C1 segment of cervical spinal cord (tissue), 14 donors: ENCODE measurements at regions not wholly inside any gene's neighbourhood (a gene's known extent, or its start where the extent isn't known, plus 50 kb on each side); places are given as distances from the start of the nearest gene placed in this dataset.

Source experiments
- DNase-seq, 14 donors: peaks; one replicate each; lab custom pipeline; 2025; lab: John Stamatoyannopoulos, UW

DNA sequence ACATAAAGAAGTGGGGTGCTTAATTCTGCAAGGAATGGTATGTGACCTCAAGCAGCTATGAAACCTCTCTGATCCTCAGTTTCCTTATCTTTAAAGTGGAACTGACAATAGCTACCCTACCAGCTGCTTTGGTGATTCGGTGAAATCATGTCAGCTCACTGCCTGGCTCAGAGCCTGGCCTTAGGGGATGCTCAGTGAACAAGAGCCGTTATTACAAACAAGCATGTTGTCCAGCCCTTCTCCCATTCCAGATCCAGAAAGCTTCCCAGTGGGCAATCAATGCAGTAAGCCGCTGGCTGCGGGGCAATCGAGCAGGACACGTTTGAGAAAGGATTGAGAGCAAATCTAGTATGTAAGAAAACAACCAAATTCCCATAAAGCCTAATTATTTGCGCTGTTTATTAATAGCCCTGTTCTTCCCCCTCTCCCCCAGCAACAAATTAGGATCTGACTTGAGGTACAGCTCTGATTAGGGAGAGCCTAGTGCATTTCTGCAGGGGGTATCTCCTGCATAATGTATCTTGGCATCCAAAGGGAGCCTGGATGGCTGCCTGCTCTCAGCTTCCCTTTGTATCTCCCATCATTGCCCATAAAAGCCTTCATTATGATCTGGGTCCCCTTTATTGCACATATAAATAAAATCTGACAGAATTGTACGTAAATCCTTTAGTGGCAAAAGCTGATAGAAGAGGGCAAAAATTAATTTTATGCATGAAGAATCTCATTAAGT lies 371.4 kb downstream of the TMEM232 start:
- DNase-seq = peak in 2 of 14 donors; percentile 12 to 17

DNA sequence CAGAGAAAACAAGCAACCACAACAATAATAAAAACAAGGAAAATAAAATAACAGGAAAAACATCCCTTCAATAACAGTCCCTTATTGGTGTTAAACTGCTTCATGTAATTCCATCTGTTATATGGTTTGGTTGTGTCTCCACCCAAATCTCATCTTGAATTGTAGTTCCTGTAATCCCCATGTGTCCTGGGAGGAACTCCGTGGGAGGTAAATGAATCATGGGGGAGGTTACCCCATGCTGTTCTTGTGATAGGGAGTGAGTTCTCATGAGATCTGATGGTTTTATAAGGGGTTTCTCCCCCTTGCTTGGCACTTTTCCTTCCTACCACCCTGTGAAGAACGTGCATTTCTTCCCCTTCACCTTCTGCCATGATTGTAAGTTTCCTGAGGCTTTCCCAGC lies 369.8 kb downstream of the TMEM232 start:
- DNase-seq = no peak

DNA sequence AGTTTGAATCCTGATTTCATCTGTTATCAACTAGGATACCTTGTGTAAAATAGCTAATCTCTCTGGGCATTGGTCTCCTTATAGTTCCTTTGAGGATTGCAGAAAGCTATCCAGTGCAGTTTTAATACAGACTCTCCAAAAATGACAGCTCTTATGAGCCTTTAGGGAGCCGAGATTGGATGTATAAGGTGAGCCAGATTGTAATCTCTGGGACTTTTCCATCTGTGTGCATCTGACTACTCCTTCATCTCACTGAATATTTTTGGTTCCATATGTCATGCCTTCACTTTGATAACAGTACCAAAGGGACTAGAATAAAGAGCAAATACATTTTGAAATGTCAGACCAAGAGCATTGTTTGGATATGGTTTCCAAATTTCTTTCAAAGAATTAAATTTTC lies 367.2 kb downstream of the TMEM232 start:
- DNase-seq = no peak

DNA sequence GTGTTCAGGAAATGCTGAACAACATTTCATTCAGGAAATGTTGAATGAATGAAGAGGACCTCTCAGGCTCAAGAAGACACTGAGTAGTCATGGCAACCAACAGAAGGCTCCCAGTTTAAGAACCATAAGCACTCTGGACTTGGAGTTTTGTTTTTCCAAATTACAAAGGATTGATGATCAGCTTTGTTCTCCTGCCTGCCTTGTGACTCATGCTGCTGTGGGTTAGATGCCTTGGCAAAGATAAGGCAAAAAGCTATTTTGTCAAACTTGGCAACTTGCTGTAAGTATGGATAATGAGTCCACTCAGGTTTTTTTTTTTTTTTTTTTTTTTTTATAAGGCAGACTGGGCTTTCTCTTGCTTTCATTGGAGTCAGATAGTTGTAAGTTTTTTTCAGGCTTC lies 365.0 kb downstream of the TMEM232 start:
- no peak for DNase-seq

DNA sequence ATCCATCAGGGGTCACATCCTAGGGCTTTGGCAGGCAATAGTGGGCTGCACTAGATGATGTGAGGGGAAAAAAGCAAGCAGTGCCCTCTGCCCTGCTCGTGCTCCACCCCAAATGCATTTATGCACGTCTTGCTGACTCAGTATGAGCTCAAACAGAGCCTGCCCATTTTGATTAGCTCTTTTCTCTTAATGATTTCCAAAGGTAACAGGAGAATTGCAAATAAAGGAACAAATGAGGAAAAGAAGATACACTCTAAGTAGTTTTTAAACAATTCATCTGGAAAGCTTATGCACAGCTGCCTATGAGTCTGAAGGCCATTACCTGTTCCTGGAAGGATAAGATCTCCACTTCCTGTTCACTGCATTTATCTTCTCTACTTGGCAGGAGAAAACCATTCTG lies 364.2 kb downstream of the TMEM232 start:
- no peak for DNase-seq

DNA sequence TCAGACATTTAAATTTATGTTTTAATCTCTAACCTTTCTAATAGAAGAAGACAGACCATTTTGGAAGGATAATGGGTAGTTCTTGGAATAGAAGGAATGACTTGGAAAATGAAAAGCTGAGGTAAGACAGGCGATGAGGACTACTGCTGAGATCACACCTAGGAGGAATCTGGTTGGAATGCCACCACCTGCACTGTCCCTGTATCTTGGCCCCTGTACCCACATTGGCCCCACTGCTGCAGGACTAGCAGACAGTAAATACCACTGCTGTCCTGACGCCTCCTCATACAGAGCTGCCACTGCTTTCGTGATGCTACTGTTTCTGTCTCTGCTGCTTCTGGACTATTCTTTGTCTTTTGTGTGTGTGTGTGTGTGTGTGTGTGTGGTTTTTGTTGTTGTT lies 359.8 kb downstream of the TMEM232 start:
- DNase-seq = no peak
